Mesenteric fat pad (tissue), 1 donor: ENCODE measurements at regions not wholly inside any gene's neighbourhood (a gene's known extent, or its start where the extent isn't known, plus 50 kb on each side); places are given as distances from the start of the nearest gene placed in this dataset.

Experiments used
- DNase-seq: peaks from one replicate; pipeline ENCODE4 v3.0.0-alpha.2; 2020; ENCODE audit warnings: low spot score
- donor health status: DM: yes; HTN: yes; CAD: no.

GRCh38 chr4:178026999-178027398 is 584.8 kb upstream of the AGA start:
- no peak for DNase-seq

- DNase-seq, result no peak
Measured at GRCh38 chr4:178027796-178028195, 585.6 kb upstream of the AGA start.

- no peak for DNase-seq
Measured at GRCh38 chr4:178028481-178028880, 586.2 kb upstream of the AGA start.

- DNase-seq, result no peak
Measured at GRCh38 chr4:178037459-178038214, 595.4 kb upstream of the AGA start.

- no peak for DNase-seq
Measured at GRCh38 chr4:178056996-178057395, 614.8 kb upstream of the AGA start.

GRCh38 chr4:178063568-178063967 is 621.3 kb upstream of the AGA start:
- no peak for DNase-seq

GRCh38 chr4:178066338-178066941 is 624.2 kb upstream of the AGA start:
- DNase-seq, result no peak

GRCh38 chr4:178068136-178068535 is 625.9 kb upstream of the AGA start:
- DNase-seq, result no peak

GRCh38 chr4:178070163-178070562 is 627.9 kb upstream of the AGA start:
- DNase-seq, result no peak

GRCh38 chr4:178080312-178080711 is 638.1 kb upstream of the AGA start:
- DNase-seq, result no peak

GRCh38 chr4:178081176-178081575 is 638.9 kb upstream of the AGA start:
- no peak for DNase-seq

- DNase-seq, result no peak
Measured at GRCh38 chr4:178081896-178082295, 639.7 kb upstream of the AGA start.

GRCh38 chr4:178082906-178083305 is 640.7 kb upstream of the AGA start:
- no peak for DNase-seq

GRCh38 chr4:178083968-178084367 is 641.7 kb upstream of the AGA start:
- DNase-seq, result no peak

GRCh38 chr4:178086320-178086719 is 644.1 kb upstream of the AGA start:
- no peak for DNase-seq

- no peak for DNase-seq
Measured at GRCh38 chr4:178090640-178091411, 648.6 kb upstream of the AGA start.

GRCh38 chr4:178102139-178102538 is 659.9 kb upstream of the AGA start:
- no peak for DNase-seq

GRCh38 chr4:178105242-178105641 is 663.0 kb upstream of the AGA start:
- no peak for DNase-seq

GRCh38 chr4:178136736-178137345 is 694.6 kb upstream of the AGA start:
- DNase-seq, result peak; percentile 75

- peak; percentile 60 for DNase-seq
Measured at GRCh38 chr4:178137732-178138471, 695.7 kb upstream of the AGA start.

GRCh38 chr4:178138491-178138890 is 696.3 kb upstream of the AGA start:
- peak; percentile 83 for DNase-seq
